T-helper 9 cell (primary cell): ENCODE measurements at regions not wholly inside any gene's neighbourhood (a gene's known extent, or its start where the extent isn't known, plus 50 kb on each side); places are given as distances from the start of the nearest gene placed in this dataset.

Experiments
- DNase-seq: peaks from one replicate; pipeline ENCODE4 v3.0.0-alpha.2; 2020

GRCh38 chr5:103638979-103639378 is 76.4 kb upstream of the NUDT12 start:
- no peak for DNase-seq

GRCh38 chr5:103624675-103625074 is 62.1 kb upstream of the NUDT12 start:
- DNase-seq = no peak

GRCh38 chr5:103624035-103624480 is 61.5 kb upstream of the NUDT12 start:
- no peak for DNase-seq

GRCh38 chr5:103623425-103623824 is 60.8 kb upstream of the NUDT12 start:
- DNase-seq = no peak

GRCh38 chr5:103621548-103621930 is 59.0 kb upstream of the NUDT12 start:
- DNase-seq = no peak

GRCh38 chr5:103620851-103621547 is 58.4 kb upstream of the NUDT12 start:
- DNase-seq = no peak

- DNase-seq = no peak
Measured at GRCh38 chr5:103617913-103618312, 55.3 kb upstream of the NUDT12 start.

- DNase-seq = no peak
Measured at GRCh38 chr5:103617090-103617489, 54.5 kb upstream of the NUDT12 start.

- DNase-seq = no peak
Measured at GRCh38 chr5:103612545-103612944, 50.0 kb upstream of the NUDT12 start.
